Chondrocyte (in vitro differentiated cells): ENCODE measurements at regions not wholly inside any gene's neighbourhood (a gene's known extent, or its start where the extent isn't known, plus 50 kb on each side); places are given as distances from the start of the nearest gene placed in this dataset.

Source experiments
- DNase-seq: peaks from one replicate; pipeline ENCODE4 v3.0.0; 2021; ENCODE audit warnings: mixed read lengths, low spot score
- H3K27ac Mint-ChIP-seq: one replicate; pipeline ENCODE4 v1.8.0; 2021; ENCODE audit warnings: mild to moderate bottlenecking, moderate library complexity, mixed read lengths; ENCODE audit not compliant: unreplicated experiment
- H3K27me3 Mint-ChIP-seq: 2 replicates; pipeline ENCODE4 v1.8.0; 2021; ENCODE audit warnings: low read depth, mixed read lengths
- H3K36me3 Mint-ChIP-seq: 2 replicates; pipeline ENCODE4 v1.8.0; 2021; ENCODE audit warnings: low read depth, mixed read lengths
- H3K4me1 Mint-ChIP-seq: 2 replicates; pipeline ENCODE4 v1.8.0; 2021; ENCODE audit warnings: low read depth, mild to moderate bottlenecking, mixed read lengths
- H3K4me3 Mint-ChIP-seq: one replicate; pipeline ENCODE4 v1.8.0; 2021; ENCODE audit warnings: mild to moderate bottlenecking, moderate library complexity, mixed read lengths; ENCODE audit not compliant: unreplicated experiment
- H3K9me3 Mint-ChIP-seq: 2 replicates; pipeline ENCODE4 v1.8.0; 2021; ENCODE audit warnings: low read depth, mixed read lengths
- TF ChIP-seq, protein P1 (sequence below): fragments of 200-600 bp; sonication (generic); IDR thresholded peaks from 2 replicates; pipeline ENCODE4 v1.5.0; 2021; ENCODE audit warnings: antibody characterized with exemption, mild to moderate bottlenecking, moderate library complexity

- Mint-ChIP-seq H3K27me3 (peaks cover 9% of the 10 kb centered on the region), H3K27ac (no peak overlapping the region), H3K4me1 (no peaks in the 10 kb centered on the region), H3K4me3 (no peak overlapping the region), H3K36me3 (no peaks in the 10 kb centered on the region), H3K9me3 (no peaks in the 10 kb centered on the region)
- TF ChIP-seq, protein P1, sequence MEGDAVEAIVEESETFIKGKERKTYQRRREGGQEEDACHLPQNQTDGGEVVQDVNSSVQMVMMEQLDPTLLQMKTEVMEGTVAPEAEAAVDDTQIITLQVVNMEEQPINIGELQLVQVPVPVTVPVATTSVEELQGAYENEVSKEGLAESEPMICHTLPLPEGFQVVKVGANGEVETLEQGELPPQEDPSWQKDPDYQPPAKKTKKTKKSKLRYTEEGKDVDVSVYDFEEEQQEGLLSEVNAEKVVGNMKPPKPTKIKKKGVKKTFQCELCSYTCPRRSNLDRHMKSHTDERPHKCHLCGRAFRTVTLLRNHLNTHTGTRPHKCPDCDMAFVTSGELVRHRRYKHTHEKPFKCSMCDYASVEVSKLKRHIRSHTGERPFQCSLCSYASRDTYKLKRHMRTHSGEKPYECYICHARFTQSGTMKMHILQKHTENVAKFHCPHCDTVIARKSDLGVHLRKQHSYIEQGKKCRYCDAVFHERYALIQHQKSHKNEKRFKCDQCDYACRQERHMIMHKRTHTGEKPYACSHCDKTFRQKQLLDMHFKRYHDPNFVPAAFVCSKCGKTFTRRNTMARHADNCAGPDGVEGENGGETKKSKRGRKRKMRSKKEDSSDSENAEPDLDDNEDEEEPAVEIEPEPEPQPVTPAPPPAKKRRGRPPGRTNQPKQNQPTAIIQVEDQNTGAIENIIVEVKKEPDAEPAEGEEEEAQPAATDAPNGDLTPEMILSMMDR: no peak
- no peak for DNase-seq
These were observed 124.3 kb upstream of the IRX5 start for GRCh38 chr16:54806378-54806777.

DNA sequence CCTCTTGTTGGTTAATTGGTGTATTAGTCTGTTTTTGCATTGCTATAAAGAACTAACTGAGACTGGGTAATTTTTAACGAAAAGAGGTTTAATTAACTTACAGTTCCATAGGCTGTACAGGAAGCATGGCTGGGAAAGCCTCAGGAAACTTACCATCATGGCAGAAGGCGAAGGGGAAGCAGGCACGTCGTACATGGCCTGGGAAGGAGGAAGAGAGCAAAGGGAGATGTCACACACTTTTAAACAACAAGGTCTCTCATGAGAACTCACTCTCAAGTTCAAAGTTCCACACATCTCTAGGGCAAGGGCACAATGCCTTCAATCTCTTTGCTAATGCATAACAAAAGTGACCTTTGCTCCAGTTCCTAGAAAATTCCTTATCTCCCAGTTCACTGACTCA is 125.0 kb upstream of the IRX5 start:
- Mint-ChIP-seq H3K27me3 (peaks cover 8% of the 10 kb centered on the region), H3K4me3 (no peak overlapping the region), H3K9me3 (no peaks in the 10 kb centered on the region), H3K36me3 (no peaks in the 10 kb centered on the region), H3K27ac (no peak overlapping the region), H3K4me1 (no peaks in the 10 kb centered on the region)
- TF ChIP-seq, protein P1: no peak
- no peak for DNase-seq

- H3K9me3 Mint-ChIP-seq: peaks cover 5% of the 10 kb centered on the region
- no peak overlapping the region for H3K4me3 Mint-ChIP-seq
- peaks cover 2% of the 10 kb centered on the region for H3K27me3 Mint-ChIP-seq
- H3K4me1 Mint-ChIP-seq: no peaks in the 10 kb centered on the region
- no peaks in the 10 kb centered on the region for H3K36me3 Mint-ChIP-seq
- no peak overlapping the region for H3K27ac Mint-ChIP-seq
- no peak for DNase-seq
- TF ChIP-seq, protein P1: no peak
These were observed 129.4 kb upstream of the IRX5 start for GRCh38 chr16:54801057-54801844.

- H3K36me3 Mint-ChIP-seq: no peaks in the 10 kb centered on the region
- H3K27me3 Mint-ChIP-seq: peaks cover 2% of the 10 kb centered on the region
- peaks cover 5% of the 10 kb centered on the region for H3K9me3 Mint-ChIP-seq
- TF ChIP-seq, protein P1: no peak
- H3K4me3 Mint-ChIP-seq: no peak overlapping the region
- H3K27ac Mint-ChIP-seq: no peak overlapping the region
- no peak for DNase-seq
- no peaks in the 10 kb centered on the region for H3K4me1 Mint-ChIP-seq
These were observed 132.4 kb upstream of the IRX5 start for GRCh38 chr16:54798267-54798666.

GRCh38 chr16:54796211-54796610 is 134.5 kb upstream of the IRX5 start:
- Mint-ChIP-seq H3K4me3 (no peak overlapping the region), H3K27me3 (no peaks in the 10 kb centered on the region), H3K4me1 (no peaks in the 10 kb centered on the region), H3K36me3 (no peaks in the 10 kb centered on the region), H3K27ac (no peak overlapping the region), H3K9me3 (peaks cover 5% of the 10 kb centered on the region)
- no peak for DNase-seq
- TF ChIP-seq, protein P1: no peak
